HS-5 (cell line): ENCODE measurements at regions not wholly inside any gene's neighbourhood (a gene's known extent, or its start where the extent isn't known, plus 50 kb on each side); places are given as distances from the start of the nearest gene placed in this dataset.

Experiments used
- DNase-seq: peaks from one replicate; pipeline ENCODE4 v3.0.0-alpha.2; 2012; ENCODE audit warnings: low read depth

DNA sequence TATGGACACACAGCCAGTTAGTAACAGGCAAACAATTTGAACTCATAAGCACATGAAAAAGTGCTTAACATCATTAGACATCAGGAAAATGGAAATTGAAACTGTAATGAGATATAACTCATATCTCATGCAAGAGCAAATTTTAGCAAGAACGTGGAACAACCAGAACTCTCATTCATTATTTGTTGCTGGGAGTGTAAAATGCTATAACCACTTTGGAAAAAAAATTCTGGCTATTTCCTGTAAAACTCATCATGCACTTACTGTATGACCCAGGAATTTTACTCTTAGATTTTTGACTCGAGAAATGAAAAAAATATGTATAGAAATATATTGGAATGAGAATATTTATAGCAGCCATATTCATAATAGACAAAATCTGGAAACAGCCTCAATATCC is 205.7 kb upstream of the PUM3 start:
- no peak for DNase-seq

DNA sequence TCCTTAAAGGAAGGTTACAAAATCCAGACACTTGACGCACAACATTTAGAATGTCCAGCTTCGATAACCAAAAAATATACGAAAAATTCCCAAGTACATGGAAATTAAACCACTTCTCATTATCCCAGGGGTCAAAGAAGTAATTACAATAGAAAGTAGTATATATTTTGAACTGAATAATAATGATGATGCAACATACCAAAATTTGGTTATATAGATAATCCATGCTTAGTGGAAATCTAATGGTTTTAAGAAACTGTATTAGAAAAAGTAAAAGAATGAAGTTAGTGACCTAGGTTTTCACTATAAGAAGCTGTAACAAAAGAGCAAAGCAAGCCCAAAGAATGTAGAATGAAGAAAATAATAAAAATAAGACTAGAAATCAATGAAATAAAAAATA is 204.0 kb upstream of the PUM3 start:
- no peak for DNase-seq

DNA sequence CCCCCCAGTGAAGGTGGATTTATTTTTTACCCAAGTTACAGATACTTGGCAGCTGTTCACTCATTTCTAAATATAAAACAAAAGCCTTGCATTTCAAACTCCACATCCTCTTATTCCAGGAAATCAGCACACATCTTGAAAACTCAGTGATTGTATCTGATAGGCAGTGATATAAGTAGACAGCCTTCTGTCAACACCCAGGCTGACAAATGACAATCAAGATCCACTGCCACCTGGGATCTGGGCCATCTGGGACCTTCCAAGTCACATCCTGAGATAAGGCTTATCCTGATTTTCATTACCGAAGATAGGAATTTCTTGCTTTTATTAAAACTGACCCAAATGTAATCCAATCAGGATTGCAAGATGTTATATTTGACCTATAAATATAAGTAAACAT is 201.3 kb upstream of the PUM3 start:
- no peak for DNase-seq

DNA sequence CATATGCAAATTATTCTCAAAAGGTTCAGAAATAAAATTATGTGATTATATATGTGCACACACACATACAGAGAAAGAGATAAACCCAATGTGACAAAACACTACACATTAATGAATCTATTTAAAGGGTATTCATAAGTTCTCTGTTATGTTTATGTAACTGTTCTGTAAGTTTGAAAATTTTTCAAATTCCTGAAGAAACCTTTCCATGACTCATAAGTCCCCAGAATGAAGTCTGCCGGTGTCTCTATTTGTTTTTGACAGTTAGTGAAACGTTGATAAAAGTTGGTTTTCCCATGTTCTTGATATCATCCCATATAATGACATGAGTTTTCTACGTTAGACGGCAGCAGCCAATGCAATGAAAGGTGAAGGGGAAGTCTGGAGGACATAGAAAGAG is 199.5 kb upstream of the PUM3 start:
- peak; percentile 44 for DNase-seq

DNA sequence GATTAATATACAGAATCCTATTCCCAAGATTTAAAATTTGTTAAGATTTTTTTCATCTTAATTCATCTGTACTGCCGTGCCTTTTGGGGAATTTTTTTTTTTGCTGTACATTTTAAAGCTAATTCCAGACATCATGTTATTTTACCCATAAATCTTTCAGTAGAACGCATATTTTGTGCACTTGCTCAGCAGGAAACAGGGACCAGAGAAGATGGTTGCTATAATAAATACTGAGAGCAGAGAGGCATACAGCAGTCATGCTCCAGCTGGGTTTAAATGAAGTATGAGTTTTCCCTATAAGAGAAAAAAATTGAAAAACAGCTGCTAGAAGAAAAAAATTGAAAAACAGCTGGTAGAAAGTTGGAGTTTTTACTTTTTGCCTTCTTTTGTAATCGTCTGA is 196.9 kb upstream of the PUM3 start:
- DNase-seq = no peak

DNA sequence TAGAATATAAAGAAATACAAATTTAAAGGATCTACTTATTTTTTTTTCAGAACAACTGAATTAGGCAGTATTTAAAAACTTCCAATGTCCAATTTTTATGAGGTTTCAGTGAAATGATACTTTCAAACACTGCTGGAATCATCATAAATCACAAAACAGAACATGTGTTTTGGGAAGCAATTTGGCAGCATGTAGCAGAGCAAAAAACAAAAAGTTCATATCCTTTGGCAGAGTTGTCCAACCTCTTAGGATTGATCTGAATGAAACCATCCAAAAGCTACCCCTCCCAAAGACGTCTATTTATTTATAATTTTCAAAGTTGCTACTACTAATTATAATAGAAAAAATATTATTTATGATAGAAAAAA is 192.4 kb upstream of the PUM3 start:
- no peak for DNase-seq

DNA sequence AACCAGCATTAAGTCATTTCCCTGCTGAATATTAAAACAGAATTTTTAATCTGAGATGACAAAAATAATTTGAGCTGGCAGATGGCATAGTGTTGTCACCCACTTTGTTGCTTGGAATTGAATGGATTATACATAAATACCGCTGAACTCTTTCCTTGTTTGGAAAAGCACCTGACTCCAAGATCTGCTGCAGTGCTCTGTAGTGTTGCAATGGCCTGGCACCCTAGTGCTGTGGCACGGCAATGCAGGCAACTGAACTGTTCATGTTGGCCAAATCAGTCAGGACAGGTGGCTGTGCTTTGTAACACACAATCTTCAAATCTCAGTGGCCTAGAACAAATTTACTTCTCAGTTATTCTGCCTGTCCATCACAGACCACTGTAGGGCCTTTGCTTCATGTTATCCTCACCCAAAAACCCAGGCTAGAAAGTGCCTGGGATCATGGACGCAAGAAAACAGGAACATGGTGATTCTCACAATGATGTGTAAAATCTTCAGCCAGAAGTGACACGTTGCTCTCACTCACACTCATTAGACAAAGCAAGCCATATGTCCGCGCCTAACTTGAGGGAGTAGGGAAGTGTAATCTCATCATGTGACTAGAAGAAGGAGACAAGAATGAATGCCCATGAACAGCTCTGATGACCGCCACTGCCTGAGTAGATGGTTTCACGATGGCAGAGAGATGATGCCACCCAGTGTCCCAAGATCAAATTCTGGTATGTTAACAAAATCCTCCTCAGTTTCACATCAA is 191.9 kb upstream of the PUM3 start:
- no peak for DNase-seq

DNA sequence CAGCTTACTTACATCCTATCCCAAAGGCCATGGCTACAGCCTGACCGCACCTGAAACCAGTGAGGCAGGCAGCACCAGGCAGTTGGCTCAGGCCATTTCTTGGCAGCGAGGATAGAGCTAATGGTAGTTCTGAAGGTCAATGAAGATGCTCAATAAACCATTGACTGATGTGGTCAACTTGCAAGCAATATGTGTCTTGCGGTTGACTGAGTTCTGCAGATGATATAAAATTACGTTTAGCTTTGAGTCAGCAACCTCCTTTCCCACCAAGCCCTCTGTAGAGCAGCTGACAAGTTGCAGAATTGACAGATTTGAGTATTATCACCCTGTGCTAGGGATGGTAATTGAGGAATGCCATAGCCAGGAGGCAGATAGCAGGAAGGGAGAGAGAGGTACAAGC is 189.0 kb upstream of the PUM3 start:
- no peak for DNase-seq

GRCh38 chr9:3028535-3028934 is 184.6 kb upstream of the PUM3 start:
- no peak for DNase-seq

DNA sequence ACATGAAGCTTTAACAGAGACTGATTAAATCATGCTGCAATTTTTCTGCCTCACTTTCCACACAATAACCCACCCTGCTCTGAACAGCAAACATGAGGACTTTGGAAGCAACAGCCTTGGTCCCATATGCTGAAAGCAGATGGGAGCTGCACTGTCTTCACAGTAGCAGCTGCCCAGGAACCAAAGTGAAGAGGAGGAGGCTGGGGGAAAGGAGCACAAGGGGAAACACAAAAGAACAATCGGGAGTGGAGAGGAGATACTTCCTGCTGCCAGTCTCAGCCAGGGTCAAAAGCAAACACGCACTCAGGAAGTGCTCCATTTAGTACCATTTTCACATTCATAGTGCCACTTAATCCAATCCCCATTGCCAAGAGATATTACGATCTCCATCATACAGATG is 183.3 kb upstream of the PUM3 start:
- DNase-seq = no peak

- DNase-seq = no peak
These were observed 179.6 kb upstream of the PUM3 start for GRCh38 chr9:3023449-3023848.

- DNase-seq = no peak
These were observed 174.9 kb upstream of the PUM3 start for GRCh38 chr9:3018691-3019230.

GRCh38 chr9:3018071-3018470 is 174.2 kb upstream of the PUM3 start:
- no peak for DNase-seq

DNA sequence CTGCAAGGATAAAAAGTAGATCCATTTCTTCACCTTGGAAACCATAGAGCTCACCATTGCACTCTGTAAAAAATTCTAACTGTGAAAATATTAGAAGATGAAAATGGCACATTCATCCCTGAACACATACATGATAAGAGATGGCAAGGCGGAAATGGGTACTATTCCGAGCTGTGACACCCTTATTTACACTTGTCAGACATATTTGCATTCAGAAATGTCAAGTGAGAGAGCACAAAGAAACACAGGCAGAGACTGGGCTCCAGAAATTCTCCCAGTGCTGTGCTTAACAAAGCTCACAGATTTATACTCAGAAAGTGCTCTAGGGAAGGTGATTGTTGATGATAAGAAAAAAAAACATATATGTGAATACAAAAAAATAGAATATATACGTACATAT is 170.3 kb upstream of the PUM3 start:
- no peak for DNase-seq

- DNase-seq = no peak
These were observed 168.9 kb upstream of the PUM3 start for GRCh38 chr9:3012842-3013241.

- no peak for DNase-seq
These were observed 168.3 kb upstream of the PUM3 start for GRCh38 chr9:3012245-3012644.

- DNase-seq = no peak
These were observed 164.2 kb upstream of the PUM3 start for GRCh38 chr9:3008091-3008490.

GRCh38 chr9:3007326-3007725 is 163.4 kb upstream of the PUM3 start:
- DNase-seq = no peak

- no peak for DNase-seq
These were observed 163.0 kb upstream of the PUM3 start for GRCh38 chr9:3006851-3007250.

DNA sequence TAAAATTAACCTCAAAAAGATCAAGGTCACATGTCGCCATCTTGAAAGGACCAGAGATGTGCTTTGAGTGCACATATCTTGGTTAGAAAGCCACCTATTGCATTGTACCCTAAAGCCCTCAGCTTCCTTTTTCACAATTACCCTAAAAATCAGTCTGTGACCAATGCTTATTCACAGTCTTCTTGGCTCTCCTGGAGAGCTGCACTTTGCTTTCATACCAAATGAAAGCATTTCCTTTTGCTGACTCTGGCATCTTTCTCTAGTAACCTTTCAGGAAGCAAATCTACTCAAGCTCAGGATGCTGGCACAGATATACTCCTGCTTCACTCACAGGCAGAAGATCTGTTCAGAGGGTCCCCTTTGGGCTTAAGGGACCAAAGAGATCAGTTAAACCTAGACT is 160.7 kb upstream of the PUM3 start:
- no peak for DNase-seq

DNA sequence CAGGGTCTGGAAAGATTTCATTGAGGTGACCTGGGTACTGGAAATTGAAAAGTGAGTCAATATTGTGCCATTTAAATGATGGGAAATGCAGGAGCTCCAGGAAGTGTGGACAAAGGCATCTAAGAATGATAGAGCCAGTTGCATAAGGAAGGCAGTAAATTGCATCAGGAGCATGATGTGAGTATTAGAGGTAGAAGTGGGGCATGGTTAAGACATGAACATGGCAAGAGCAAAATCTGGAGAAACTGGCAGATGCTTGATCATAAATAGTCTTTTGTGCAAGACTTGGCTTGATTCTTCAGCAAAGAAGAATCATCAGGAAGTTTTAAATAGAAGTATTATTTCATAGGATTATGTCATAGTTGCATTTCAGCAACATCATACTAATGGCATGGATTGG is 157.4 kb upstream of the PUM3 start:
- DNase-seq = peak; percentile 8

- no peak for DNase-seq
These were observed 148.5 kb upstream of the PUM3 start for GRCh38 chr9:2992427-2992826.

- DNase-seq = no peak
These were observed 147.4 kb upstream of the PUM3 start for GRCh38 chr9:2991292-2991691.

- DNase-seq = no peak
These were observed 143.8 kb upstream of the PUM3 start for GRCh38 chr9:2987679-2988078.
